Activated CD4-positive, alpha-beta memory T cell treated with anti-CD3 and anti-CD28 coated beads, Interleukin-2, amount 10 ng/mL, durations not matched to agents 7 days and 5 days (primary cell): ENCODE measurements at regions not wholly inside any gene's neighbourhood (a gene's known extent, or its start where the extent isn't known, plus 50 kb on each side); places are given as distances from the start of the nearest gene placed in this dataset.

Experiments used
- CTCF ChIA-PET: fragments of 350-600 bp; sonication (Branson Sonifier 250); formaldehyde crosslinking; loops from one replicate; lab custom pipeline; 2021; ENCODE audit warnings: antibody characterized with exemption, inconsistent platforms; lab: Charles Lee
- POLR2A ChIA-PET: fragments of 350-600 bp; sonication (Branson Sonifier 250); formaldehyde crosslinking; loops from one replicate; lab custom pipeline; 2021; ENCODE audit warnings: antibody characterized with exemption; lab: Charles Lee
- DNase-seq: peaks from one replicate; pipeline ENCODE4 v3.0.0-alpha.2; 2020
- H3K27ac Mint-ChIP-seq: one replicate; pipeline ENCODE4 v1.8.0; 2021; ENCODE audit warnings: mild to moderate bottlenecking, mixed read lengths
- H3K27me3 Mint-ChIP-seq: one replicate; pipeline ENCODE4 v1.8.0; 2021; ENCODE audit warnings: mixed read lengths
- H3K36me3 Mint-ChIP-seq: one replicate; pipeline ENCODE4 v1.8.0; 2021; ENCODE audit warnings: low read depth, mixed read lengths
- H3K4me1 Mint-ChIP-seq: one replicate; pipeline ENCODE4 v1.8.0; 2021; ENCODE audit warnings: mixed read lengths
- H3K4me3 Mint-ChIP-seq: one replicate; pipeline ENCODE4 v1.8.0; 2021; ENCODE audit warnings: mild to moderate bottlenecking, mixed read lengths
- H3K9me3 Mint-ChIP-seq: one replicate; pipeline ENCODE4 v1.8.0; 2021; ENCODE audit warnings: mixed read lengths

- Mint-ChIP-seq H3K36me3 (no peaks in the 10 kb centered on the region), H3K27me3 (peaks cover 7% of the 10 kb centered on the region), H3K27ac (no peak overlapping the region), H3K4me1 (no peaks in the 10 kb centered on the region), H3K9me3 (no peaks in the 10 kb centered on the region), H3K4me3 (no peak overlapping the region)
- DNase-seq = no peak
- POLR2A ChIA-PET = no interaction called here
- CTCF ChIA-PET = no interaction called here
Measured at GRCh38 chr13:30020726-30021312, 170.4 kb upstream of the UBL3 start.

GRCh38 chr13:30019648-30020626, 169.5 kb upstream of the UBL3 start:
- Mint-ChIP-seq H3K27ac (no peak overlapping the region), H3K4me1 (no peaks in the 10 kb centered on the region), H3K9me3 (no peaks in the 10 kb centered on the region), H3K36me3 (no peaks in the 10 kb centered on the region), H3K27me3 (peaks cover 7% of the 10 kb centered on the region), H3K4me3 (no peak overlapping the region)
- CTCF ChIA-PET = interaction anchor here (0.7 kb wide), 1 partner anchor 92 kb away, joined by 3 read pairs; no protein-coding TSS in a partner anchor
- no peak for DNase-seq
- POLR2A ChIA-PET = interaction anchor here (0.6 kb wide), 1 partner anchor 188 kb away, joined by 3 read pairs; no protein-coding TSS in a partner anchor

GRCh38 chr13:30017880-30018279, 167.5 kb upstream of the UBL3 start:
- CTCF ChIA-PET = interaction anchor here (0.9 kb wide), 1 partner anchor 94 kb away, joined by 3 read pairs; no protein-coding TSS in a partner anchor
- Mint-ChIP-seq H3K9me3 (no peaks in the 10 kb centered on the region), H3K36me3 (no peaks in the 10 kb centered on the region), H3K27ac (no peak overlapping the region), H3K4me3 (no peak overlapping the region), H3K4me1 (no peaks in the 10 kb centered on the region), H3K27me3 (peaks cover 12% of the 10 kb centered on the region)
- DNase-seq = no peak
- POLR2A ChIA-PET = no interaction called here

DNA sequence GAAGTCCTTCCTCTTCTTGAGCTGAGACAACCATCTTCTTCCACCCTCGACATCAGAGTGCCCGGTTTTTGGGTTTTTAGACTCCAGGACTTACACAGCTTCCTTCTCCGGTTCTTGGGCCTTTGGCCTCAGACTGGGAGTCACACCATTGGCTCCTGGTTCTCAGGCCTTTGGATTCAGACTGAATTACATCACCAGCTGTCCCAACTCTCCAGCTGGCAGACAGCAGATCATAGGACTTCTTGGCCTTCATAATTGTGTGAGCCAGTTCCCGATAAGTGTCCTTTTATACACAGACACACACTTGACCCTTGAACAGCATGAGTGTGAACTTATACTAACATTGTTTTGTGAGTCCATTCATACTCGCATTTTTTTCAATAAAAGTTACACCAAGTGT, 166.0 kb upstream of the UBL3 start:
- Mint-ChIP-seq H3K4me1 (no peaks in the 10 kb centered on the region), H3K27ac (no peak overlapping the region), H3K36me3 (no peaks in the 10 kb centered on the region), H3K9me3 (no peaks in the 10 kb centered on the region), H3K27me3 (peaks cover 15% of the 10 kb centered on the region), H3K4me3 (no peak overlapping the region)
- CTCF ChIA-PET = no interaction called here
- DNase-seq = no peak
- POLR2A ChIA-PET = no interaction called here

DNA sequence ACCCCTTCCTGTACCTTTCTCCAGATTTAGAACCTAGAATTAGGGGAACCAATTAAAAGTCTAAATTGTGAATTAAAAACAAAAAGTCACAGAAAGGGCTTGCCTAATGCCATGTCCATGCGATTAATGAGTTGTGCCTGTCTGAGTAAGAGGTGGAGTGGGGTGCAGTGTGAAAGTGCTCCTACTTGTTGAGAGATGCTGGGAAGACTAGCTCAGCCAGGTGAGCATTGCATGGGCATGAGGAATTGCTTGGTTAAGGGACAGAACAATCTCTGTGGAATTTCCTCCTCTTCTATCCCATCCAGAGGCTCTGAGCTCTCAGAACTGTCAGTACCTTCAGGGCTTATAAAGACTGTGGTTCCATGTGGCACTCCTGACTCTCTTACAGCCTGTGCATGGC, 159.0 kb upstream of the UBL3 start:
- H3K4me1 Mint-ChIP-seq = peaks cover 24% of the 10 kb centered on the region
- H3K4me3 Mint-ChIP-seq = no peak overlapping the region
- no peaks in the 10 kb centered on the region for H3K9me3 Mint-ChIP-seq
- POLR2A ChIA-PET = no interaction called here
- peaks cover 7% of the 10 kb centered on the region for H3K27me3 Mint-ChIP-seq
- no peak for DNase-seq
- CTCF ChIA-PET = no interaction called here
- no peaks in the 10 kb centered on the region for H3K36me3 Mint-ChIP-seq
- no peak overlapping the region for H3K27ac Mint-ChIP-seq

DNA sequence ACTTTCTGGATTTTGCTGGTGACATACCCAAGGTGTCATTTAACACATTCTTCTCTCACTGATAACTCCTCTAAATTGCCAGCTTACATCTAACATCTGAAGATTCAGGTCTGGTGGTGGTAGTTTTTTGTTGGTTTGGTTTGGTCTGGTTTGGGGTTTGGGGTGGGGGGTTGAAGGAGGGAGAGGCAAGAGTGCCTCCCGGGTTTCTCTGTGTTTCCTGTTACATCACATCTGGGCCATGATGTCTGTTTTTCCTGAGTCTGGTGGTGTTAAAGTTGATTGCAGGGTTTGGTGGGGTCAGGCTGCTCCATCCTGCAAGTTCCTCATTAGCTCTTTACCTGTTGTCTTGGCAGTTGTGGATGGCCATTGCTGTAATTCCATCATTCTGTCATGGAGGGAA, 155.8 kb upstream of the UBL3 start:
- peak overlapping the region; percentile 1 for H3K27ac Mint-ChIP-seq
- no peaks in the 10 kb centered on the region for H3K9me3 Mint-ChIP-seq
- POLR2A ChIA-PET = no interaction called here
- CTCF ChIA-PET = interaction anchor here (1.0 to 1.3 kb wide), 3 partner anchors 70 to 156 kb away, joined by 3 to 5 read pairs (median 4); partner anchors contain the start of gene UBL3
- no peak overlapping the region for H3K4me3 Mint-ChIP-seq
- no peaks in the 10 kb centered on the region for H3K27me3 Mint-ChIP-seq
- H3K4me1 Mint-ChIP-seq = peaks cover 35% of the 10 kb centered on the region
- no peaks in the 10 kb centered on the region for H3K36me3 Mint-ChIP-seq
- DNase-seq = peak; percentile 22

- no peak for DNase-seq
- Mint-ChIP-seq H3K9me3 (no peaks in the 10 kb centered on the region), H3K36me3 (no peaks in the 10 kb centered on the region), H3K27me3 (no peaks in the 10 kb centered on the region), H3K4me1 (peaks cover 35% of the 10 kb centered on the region), H3K27ac (no peak overlapping the region), H3K4me3 (no peak overlapping the region)
- POLR2A ChIA-PET = interaction anchor here (1.3 kb wide), 1 partner anchor 68 kb away, joined by 6 read pairs; no protein-coding TSS in a partner anchor
- CTCF ChIA-PET = no interaction called here
Measured at GRCh38 chr13:30004204-30004603, 153.8 kb upstream of the UBL3 start.

GRCh38 chr13:30002577-30002976, 152.2 kb upstream of the UBL3 start:
- POLR2A ChIA-PET = no interaction called here

GRCh38 chr13:30000370-30000765, 150.0 kb upstream of the UBL3 start:
- Mint-ChIP-seq H3K36me3 (no peaks in the 10 kb centered on the region), H3K9me3 (no peaks in the 10 kb centered on the region), H3K4me3 (no peak overlapping the region), H3K4me1 (peaks cover 21% of the 10 kb centered on the region), H3K27ac (no peak overlapping the region), H3K27me3 (no peaks in the 10 kb centered on the region)
- POLR2A ChIA-PET = no interaction called here
- CTCF ChIA-PET = no interaction called here
- DNase-seq = no peak

More at GRCh38 chr13:30002577-30002976, 152.2 kb upstream of the UBL3 start:
- no peak overlapping the region for H3K4me3 Mint-ChIP-seq
- H3K27me3 Mint-ChIP-seq = no peaks in the 10 kb centered on the region
- DNase-seq = no peak
- no peaks in the 10 kb centered on the region for H3K9me3 Mint-ChIP-seq
- CTCF ChIA-PET = interaction anchor here (1.8 kb wide), 1 partner anchor 66 kb away, joined by 5 read pairs; no protein-coding TSS in a partner anchor
- peaks cover 35% of the 10 kb centered on the region for H3K4me1 Mint-ChIP-seq
- no peaks in the 10 kb centered on the region for H3K36me3 Mint-ChIP-seq
- H3K27ac Mint-ChIP-seq = no peak overlapping the region

DNA sequence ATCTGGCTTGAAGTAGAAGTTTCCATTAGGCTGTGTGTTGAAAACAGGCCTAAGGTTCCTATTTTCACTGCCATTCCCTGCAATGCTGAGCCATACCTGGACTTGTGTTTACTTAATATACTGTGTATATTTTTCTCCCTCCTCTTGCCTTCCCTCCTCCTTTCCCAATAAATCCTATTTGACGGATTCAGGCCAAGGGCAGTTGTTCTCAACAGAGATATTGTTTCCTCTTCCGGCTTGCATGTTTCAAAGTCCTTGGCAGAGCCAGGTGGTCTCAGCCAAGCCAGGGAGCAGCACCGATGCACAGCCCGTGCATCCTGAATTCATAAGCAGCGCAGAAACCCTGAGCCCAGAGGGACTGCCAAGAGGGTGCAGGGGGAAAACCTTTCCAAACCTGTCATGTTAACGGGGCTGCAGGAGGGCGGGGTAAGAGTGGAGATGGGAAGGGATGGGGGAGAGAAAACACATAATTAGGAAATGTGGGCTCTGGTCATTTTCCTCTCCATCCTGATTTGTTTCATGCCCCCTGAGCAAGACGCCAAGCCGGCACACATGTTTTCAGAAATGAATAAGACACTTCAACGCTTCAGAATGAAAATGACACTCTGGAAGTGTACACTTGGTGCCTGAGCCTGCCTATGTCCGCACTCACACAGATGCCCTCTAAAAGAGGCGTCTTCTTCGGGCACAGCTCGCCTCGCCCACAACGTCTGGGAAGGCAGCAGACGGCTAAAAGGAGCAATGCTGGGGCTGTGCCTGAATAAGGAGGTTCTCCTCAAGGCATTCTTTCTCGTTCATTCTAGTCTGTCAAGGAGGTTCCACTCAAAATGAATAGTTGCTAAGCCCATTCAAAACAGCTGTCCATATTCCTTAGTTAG, 149.3 kb upstream of the UBL3 start:
- no peaks in the 10 kb centered on the region for H3K36me3 Mint-ChIP-seq
- H3K4me3 Mint-ChIP-seq = no peak overlapping the region
- no peaks in the 10 kb centered on the region for H3K9me3 Mint-ChIP-seq
- no peak for DNase-seq
- ChIA-PET CTCF (no interaction called here), POLR2A (no interaction called here)
- H3K4me1 Mint-ChIP-seq = peaks cover 14% of the 10 kb centered on the region
- H3K27me3 Mint-ChIP-seq = no peaks in the 10 kb centered on the region
- H3K27ac Mint-ChIP-seq = no peak overlapping the region

GRCh38 chr13:29996316-29996715, 145.9 kb upstream of the UBL3 start:
- Mint-ChIP-seq H3K36me3 (no peaks in the 10 kb centered on the region), H3K27me3 (no peaks in the 10 kb centered on the region), H3K4me3 (no peak overlapping the region), H3K27ac (no peak overlapping the region), H3K9me3 (no peaks in the 10 kb centered on the region), H3K4me1 (no peaks in the 10 kb centered on the region)
- no peak for DNase-seq
- ChIA-PET POLR2A (interaction anchor here (0.5 kb wide), 1 partner anchor 214 kb away, joined by 4 read pairs; no protein-coding TSS in a partner anchor), CTCF (no interaction called here)

DNA sequence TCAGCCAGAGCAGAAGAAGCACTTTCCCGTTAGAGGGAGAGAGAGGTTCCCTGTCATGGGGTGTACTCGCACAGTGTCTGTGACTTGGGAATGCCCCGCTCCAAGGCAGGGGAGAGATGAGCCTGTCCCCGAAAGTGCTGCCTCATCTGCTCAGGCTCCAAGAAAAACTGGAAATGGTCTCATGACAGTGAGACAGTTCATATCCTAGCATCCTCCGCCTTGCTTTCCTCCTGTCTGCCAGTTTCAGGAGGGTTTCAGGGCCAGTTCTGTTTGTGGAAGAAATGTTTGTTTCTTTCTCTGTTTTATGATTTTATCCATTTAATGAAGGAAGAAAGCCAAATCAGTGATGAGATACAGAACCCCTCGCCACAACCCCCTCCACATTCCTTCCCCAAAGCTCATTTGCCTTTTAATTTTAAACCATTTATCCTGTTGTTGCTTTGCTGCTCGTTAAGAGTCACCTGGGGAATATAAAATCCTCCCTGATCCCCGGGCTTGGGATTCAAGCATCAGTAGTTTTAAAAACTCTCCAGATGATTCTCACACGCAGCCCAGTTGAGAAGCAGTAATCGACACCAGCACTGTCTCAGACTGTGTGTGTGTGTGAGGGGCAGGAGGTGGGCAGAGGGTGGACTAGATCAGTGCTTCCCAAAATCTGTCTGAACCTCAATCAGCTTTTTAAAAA, 144.6 kb upstream of the UBL3 start:
- CTCF ChIA-PET = no interaction called here

More for the DNA sequence above, 144.6 kb upstream of the UBL3 start:
- no peaks in the 10 kb centered on the region for H3K9me3 Mint-ChIP-seq
- POLR2A ChIA-PET = no interaction called here
- H3K4me1 Mint-ChIP-seq = no peaks in the 10 kb centered on the region
- no peaks in the 10 kb centered on the region for H3K36me3 Mint-ChIP-seq
- no peaks in the 10 kb centered on the region for H3K27me3 Mint-ChIP-seq
- DNase-seq = no peak
- no peak overlapping the region for H3K27ac Mint-ChIP-seq
- no peak overlapping the region for H3K4me3 Mint-ChIP-seq
